GM21528 (cell line): ENCODE measurements at regions not wholly inside any gene's neighbourhood (a gene's known extent, or its start where the extent isn't known, plus 50 kb on each side); places are given as distances from the start of the nearest gene placed in this dataset.

ENCODE experiments used
- ATAC-seq: cut with Tn5 transposase; IDR thresholded peaks from one replicate; pipeline ENCODE4 v1.9.1; 2021; ENCODE audit warnings: mild to moderate bottlenecking, moderate library complexity; ENCODE audit not compliant: unreplicated experiment, low FRiP score

DNA sequence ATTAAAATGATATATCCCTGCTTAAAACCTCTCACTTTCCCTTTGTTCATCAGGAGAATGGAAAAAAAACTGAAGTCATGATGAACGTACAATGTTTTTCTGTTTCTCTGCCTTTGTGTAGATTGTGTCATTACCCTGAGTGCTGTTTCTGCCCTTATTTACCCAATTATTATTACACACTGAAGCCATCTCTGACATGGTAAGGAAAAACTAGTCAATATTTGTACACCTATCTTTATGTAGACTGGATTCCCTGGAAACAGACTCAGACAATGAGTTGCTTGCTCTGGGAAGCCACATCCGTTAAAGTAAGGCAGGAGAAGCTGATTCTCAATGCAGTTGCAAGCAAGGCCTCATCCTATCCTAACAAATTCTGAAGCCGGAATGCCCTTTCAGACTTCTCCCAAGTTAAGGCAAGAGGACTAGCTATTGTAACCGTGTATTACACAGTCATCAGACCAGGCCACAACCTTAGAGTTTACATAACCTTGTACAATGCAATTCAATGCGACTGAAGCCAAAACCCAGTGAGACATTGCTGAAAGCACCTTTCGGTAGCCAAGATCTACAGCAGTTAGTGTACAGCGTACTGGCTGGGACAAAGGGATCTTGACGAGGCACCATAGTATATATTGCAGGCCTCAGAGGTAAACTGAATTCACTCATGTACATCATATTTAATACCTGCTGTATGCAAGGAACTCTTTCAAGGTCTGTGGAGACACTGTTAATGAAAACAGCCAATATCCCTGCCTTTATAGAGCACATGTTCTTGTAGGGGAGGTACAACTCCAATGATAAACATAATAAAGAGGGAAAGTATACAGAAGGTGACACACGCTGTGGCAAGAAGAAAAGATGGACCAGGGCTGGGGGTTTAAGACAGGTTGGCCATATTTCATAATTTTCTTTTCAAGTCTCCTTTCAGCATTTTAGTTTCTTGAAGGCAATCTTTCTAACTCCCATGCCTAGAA lies 1040.8 kb upstream of the SEMA6D start:
- no peak for ATAC-seq

DNA sequence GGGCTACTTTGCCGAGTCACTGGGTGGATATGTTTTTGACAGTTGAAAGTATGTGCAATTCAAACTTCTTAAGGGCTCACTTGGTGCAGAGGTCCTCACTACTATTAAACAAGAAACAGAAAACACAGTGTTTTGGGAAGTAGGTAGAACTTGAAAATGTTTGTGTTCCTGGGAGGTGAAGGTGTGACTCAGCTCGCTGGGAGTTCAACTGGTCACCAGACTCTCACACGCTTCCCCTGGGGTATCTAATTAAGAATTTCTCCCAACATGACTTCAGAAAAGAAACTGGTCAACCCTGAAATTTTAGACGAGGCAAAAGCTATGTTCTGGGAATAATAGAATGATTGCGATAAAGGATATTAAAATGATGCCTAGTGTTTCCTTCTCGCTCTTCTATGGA lies 1039.8 kb upstream of the SEMA6D start:
- ATAC-seq: no peak

DNA sequence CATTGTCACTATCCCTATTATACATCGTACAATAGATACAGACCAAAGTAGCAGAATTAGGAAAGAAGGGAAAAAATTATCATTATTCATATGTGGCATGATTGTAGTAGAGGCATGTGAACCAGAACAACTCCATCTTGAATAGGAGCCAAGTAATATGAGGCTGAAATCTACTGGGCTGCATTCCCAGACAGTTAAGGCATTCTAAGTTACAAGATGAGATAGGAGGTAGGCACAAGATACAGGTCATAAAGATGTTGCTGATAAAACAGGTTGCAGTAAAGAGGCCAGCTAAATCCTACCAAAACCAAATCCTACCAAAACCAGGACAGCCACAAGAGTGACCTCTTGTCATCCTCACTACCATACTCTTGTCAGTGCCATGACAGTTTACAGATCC lies 1035.4 kb upstream of the SEMA6D start:
- no peak for ATAC-seq

DNA sequence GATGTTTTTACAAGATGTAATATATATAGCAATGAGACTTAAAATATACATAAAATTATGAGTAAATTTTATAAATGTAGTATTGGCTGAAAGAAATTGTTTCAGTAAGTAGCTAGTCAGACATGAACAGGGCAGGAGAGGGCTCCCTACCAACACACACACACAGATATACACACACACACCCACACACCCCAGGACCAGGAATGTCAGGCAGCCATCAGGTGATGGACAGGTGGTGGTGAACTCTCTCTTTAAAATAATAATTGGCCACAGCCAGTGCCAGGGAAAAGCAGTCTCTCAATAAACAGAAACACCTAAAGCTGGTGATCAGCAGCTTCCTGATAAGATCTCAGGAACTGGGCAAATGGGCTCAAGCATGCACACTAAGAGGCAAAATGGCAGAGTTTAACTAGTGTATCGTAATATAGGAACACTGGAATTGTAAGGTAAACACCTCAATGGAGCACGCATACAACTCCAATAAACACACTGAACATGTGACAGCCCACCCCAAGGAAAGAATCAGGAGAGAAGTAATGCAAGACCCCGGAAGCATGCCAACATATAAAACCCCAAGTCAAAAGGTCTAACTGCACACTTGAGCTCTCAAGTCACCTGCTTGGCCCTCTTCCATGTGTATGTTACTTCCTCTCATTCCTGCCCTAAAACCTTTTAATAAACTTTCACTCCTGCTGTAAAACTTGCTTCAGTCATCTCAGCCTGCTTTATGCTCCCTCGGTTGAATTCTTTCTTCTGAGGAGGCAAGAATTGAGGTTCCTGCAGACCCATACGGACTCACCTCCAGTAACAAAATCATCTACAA lies 1034.1 kb upstream of the SEMA6D start:
- no peak for ATAC-seq

DNA sequence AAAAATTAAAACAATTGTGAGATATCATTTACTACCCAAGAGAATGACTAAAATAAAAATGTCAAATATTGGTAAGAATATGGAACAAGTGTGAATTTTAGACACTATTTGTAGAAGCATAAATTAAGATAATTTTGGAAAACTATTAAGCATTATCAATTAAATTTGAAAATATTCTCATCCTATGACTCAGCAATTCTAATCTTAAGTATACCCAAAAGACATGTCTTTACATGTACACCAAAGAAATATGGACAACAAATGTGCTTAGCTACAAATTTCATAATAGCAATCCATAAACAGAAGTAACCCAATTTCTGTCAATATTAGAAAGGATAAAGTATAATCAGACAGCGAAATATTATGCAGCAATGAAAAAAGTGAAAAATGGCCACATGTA lies 1032.2 kb upstream of the SEMA6D start:
- ATAC-seq: no peak

DNA sequence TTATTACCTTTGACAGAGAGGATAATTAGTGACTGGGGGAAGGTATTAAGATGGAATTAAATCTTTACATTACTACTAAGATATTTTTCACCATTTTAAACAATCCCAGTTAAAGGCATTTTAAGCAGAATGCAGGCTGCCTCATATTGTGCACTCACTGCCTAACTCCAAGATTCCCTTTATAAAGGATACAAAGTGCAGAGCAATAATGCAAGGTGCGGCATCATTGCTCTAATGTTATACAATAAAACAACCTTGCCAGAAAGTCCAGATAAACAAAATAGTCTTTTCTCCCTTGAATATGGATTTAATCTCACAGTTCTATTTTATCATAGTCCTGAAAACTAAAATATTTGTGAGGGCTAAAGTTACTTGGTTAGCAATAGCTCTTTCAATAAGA lies 1031.6 kb upstream of the SEMA6D start:
- no peak for ATAC-seq

DNA sequence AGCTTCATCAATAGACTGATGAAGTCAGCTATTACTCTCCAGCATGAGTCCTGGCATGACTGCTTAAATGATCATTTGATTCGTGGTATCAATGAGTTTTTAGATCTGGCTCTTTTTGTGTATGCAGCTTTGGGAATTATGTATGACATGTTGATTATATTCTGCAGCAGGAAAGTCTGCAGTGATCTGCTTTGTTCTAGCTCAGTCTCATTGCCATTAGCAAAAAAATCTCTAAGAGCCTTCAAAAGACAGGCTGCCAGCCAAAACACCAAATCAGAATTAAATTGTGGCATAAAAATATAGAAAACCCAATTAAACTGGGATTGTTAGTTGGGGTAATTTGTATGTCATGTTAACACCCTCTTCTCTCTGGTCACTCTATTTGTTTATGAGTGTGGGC lies 1021.0 kb upstream of the SEMA6D start:
- no peak for ATAC-seq

DNA sequence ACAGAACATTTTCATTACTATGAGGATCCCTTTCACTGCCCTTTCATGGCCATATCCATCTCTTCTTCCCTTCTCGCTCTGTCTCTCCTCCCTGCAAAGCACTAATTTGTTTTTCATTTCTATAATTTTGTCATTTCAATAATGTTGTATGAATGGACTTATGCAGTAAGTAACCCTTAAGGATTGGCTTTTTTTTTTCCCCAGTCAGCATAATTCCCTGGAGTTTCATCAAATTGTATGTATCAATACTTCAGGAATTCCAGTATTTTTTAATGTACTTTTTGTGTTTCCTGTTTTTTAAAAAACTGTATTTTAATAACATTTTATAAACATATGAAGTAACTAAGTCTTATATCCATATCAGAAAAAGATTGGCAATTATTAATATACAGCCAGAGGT lies 1016.0 kb upstream of the SEMA6D start:
- ATAC-seq: no peak

DNA sequence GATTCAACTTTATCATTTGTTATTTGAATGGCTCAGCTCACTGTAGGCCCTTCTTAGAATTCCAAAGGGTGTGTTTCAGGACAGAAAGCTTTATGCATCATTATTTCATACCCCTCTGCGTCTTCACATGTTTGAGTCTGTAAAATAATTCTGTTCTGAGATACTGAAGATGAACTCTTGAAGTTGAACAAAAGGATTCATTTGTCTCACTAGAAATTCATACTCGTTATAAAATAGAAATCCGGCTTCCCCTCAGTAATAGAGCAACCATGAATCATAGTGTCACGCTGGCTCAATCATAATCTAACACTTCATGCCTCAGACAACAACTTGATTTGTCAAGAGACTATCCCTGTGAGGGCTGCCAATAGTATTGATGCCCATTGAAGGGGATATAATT lies 1015.4 kb upstream of the SEMA6D start:
- no peak for ATAC-seq

DNA sequence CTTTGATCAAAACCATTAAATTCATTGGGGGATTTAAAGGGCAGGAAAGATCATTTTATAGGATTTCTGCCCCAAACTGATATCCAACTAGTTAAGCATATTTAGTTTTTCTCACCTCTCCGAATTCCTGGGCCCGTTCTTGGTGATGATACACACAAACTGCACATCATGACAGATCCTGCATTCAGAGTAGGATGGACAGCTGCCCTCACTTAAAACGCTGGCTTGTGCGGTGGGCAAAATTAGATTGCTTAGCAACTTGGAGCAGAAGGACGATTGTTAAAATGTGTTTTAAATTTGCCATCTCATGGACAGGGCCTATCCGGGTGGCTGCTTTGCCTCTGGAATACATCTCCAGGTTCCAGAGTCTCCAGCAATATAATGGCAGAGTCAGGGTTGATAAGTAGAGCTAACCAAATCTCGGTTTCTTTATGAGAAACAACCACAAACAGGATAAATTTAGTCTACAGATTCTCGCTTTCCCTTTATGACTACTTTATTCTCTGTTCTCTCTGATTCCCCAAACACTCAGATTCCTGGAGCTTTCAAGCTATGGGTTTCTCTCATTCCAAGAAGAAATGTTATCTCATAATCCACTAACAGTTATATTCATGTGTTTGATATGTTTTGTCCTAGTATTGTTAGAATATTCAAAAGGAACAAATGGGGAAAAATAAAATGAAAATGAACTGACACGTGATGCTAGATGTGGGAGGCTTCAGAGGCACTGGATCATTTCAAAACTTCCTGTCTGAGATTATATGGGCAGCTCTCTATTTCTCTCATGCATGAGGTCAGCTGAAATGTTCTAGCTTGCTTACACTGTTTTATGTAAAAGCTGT lies 1014.1 kb upstream of the SEMA6D start:
- ATAC-seq: no peak

DNA sequence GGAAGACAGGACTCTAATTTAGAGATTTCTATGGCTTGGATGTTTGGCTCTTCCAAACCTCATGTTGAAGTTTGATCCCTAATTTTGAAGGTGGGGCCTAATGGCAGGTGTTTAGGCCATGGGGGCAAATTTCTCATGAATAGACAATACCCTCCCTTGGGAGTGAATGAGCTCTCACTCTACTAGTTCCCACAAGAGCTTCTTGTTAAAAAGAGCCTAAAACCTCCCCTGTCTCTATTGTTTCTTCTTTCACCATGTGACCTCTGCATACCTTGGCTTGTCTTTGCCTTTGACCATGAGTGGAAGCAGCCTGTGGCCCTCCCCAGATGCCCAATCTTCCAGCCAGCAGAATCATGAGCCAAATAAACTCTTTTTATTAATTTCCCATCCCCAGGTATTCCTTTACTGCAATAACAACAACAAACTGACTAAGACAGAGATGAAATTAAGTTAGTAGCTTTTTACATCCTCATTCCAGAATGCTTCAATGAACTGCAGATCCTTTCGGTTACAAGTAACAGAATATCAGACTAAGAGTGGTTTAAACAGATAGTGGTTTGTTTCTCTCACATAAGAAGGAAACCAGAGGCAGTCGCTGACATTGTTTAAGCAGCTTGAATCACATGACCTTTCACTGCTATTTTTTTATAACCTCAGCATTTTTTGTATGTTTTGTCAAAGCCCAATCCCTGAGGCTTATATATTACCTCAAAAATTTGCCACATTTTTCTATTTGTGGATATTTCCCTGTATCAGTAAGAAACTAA lies 1013.3 kb upstream of the SEMA6D start:
- no peak for ATAC-seq

DNA sequence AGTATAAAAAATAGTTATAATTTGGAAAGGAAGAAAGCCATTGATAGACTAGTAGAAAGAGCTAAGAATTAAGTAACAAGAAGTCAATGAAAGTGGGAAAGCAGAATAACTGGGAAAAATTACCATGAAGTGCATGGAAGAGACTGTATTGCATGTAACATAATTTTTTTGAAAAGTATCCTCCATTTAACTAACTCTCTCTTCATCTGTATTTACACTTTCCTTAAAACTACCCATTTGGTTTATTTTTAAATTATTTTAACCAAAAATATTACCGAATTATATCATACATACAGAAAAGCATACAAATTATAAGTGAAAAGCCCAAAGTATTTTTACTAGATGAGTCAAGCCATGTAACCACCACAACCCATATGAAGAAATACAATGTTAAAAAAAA lies 1009.9 kb upstream of the SEMA6D start:
- ATAC-seq: no peak

DNA sequence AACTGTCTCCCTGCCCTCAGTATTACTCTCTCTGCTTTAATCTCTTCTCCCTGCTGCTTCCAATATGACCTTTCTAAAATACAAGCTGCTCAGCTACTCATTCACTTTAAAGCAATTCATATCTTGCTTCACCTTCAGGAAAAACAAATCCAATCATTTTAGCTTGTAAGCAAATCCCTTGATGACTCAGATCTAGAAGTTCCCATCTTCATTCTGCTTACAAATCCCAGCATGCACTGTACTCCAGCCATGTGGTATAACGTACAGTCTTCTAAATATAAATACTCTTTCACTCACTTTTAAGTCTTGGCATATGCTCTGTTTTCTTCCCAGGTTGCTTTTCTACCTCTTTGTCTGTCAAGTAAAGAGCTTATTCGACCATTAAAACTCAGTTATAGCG lies 1009.1 kb upstream of the SEMA6D start:
- ATAC-seq: no peak

DNA sequence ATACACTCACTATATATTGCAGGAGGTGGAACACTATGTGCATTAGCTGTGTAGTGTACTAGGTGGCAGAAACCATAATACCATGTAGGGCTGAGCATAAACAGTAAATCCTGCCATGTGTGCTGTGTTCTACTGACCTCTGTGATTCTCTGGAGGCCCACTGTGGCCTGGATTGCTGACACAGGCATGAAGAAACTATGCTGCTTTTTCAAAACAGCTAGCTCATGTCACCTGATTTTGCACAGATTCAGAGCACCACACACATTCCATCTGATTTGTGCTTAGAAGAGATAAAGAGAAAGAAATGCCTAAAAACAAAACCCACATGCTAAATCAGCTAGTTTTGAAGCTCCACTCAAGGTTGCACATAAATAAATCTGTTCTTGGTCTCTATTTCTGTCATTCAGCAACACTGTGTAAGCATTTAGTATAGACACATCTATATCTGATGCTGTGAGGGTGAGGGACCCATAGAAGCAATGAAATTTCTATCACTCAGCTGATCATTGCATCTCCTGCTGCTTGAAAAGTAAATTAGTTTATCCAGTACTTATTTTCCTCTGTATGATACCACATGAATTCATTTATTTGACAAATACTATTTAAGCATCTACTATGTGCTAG lies 1007.7 kb upstream of the SEMA6D start:
- ATAC-seq: no peak

DNA sequence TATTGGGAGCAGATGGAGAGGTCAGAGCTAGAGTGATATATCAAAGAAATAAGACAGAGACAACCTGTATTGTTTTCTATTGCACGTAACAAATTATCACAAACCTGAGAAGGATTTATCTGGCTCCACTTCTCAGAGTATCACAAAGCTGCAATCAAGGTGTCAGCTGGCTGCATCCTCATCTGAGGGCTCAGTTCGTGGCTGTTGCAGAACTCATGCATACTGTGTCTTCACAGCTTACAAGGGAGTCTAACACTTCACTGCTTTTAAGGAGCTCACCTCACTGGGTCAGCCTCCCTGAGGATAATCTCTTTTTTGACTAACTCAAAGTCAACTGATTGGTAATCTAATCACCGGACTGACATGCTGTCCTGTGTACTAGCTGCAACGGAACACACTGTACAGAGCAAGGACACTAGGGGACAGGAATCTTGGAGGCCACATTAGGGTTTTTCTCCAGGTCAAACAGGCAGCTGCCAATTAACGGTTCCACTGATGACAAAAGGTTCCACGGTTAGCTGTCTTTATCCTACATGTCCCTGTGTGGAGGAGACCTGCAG lies 1006.8 kb upstream of the SEMA6D start:
- ATAC-seq: no peak

DNA sequence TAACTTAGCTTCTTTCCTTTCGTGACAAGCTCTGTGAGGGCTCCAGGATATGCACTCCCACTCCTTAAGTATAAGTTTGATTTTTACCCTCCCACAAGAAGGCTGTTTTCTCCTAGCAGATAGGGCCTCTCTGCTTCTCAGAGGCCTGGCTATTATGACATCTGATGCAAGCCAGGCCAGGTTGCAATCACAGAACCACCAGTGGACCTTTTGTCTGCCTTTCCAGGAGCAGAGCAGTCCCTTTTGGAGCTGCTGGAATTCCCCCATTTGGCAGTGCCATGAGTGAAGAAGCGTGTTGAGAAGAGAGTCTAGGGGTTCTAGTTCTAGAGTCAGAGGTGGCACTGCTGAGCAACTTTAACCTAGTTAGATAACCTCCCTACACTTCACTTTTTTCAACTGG lies 1004.3 kb upstream of the SEMA6D start:
- no peak for ATAC-seq

DNA sequence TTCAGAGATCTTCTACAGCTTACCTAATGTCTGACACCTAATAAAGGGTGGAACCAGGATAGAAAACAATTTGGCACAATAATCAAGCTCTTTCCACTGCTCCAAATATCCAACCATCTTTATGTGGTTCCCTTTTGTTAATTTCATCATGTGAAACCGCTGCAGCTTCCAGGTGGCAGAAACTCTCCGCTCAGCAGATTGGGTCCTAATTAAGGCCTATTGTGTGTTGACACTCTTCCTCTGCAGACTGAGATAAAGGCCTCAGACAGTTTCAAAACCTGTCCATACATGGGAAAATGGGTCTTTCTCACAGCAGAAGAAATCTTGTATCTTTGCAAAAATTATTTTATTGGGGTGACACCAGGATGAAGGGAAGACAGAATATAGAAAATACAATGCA lies 1002.4 kb upstream of the SEMA6D start:
- ATAC-seq: no peak

DNA sequence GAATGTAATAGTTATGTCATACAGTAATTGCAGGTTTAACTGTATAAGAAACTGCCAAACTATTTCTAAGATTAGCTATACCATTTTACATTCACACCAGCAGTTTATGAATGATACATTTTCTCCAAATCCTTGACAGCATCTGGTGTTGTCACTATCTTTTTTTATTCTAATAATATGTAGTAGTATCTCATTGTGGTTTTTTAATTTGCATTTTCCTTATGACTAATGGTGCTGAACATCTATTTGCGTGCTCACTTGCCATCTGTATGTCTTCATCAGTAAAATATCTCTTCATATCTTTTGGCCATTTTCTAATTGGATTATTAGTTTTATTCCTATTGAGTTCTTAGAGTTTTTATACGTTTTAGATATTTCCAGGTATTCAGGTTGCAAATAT lies 994.0 kb upstream of the SEMA6D start:
- ATAC-seq: no peak

DNA sequence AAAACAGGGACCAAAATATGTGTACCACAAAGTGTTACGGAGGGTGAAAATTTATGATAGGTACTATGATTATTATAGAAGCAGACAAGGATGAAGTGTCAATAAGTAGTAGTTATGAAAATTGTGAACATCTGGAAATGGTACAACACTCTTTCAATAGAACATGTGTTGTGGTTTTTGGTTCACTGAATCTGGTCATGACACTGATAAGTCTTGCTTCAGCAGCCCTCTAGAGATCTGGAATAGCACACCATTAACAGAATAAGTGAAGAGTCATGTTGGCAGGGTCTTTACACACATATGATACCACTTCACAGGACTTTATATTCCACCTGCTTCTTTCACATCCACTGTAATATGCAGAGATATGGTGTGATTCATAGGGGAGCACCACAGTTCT lies 985.2 kb upstream of the SEMA6D start:
- ATAC-seq: no peak
